MM.1S (cell line): ENCODE measurements at regions not wholly inside any gene's neighbourhood (a gene's known extent, or its start where the extent isn't known, plus 50 kb on each side); places are given as distances from the start of the nearest gene placed in this dataset.

ENCODE experiments used
- DNase-seq: peaks from one replicate; pipeline ENCODE4 v3.0.0-alpha.2; 2015
- H2AFZ ChIP-seq: fragments of 300-600 bp; sonication (generic); 2 replicates; pipeline ENCODE4 v1.6.0; 2016; ENCODE audit warnings: antibody characterized with exemption, low read length
- H3F3A ChIP-seq: fragments of 300-600 bp; sonication (generic); 2 replicates; pipeline ENCODE4 v1.6.1; 2016; ENCODE audit warnings: mild to moderate bottlenecking, antibody characterized with exemption, low read length, moderate library complexity, mixed read lengths; ENCODE audit not compliant: insufficient read depth
- H3K27ac ChIP-seq: fragments of 300-600 bp; sonication (generic); 2 replicates; pipeline ENCODE4 v1.5.1; 2016; ENCODE audit warnings: mild to moderate bottlenecking, low read length
- H3K27me3 ChIP-seq: fragments of 300-600 bp; sonication (generic); replicated peaks from 2 replicates; pipeline ENCODE4 v1.6.0; 2016; ENCODE audit warnings: low read length; ENCODE audit not compliant: insufficient read depth
- H3K36me3 ChIP-seq: fragments of 300-600 bp; sonication (generic); replicated peaks from 2 replicates; pipeline ENCODE4 v1.6.1; 2016; ENCODE audit warnings: mild to moderate bottlenecking, low read length, mixed read lengths; ENCODE audit not compliant: insufficient read depth
- H3K4me1 ChIP-seq: fragments of 300-600 bp; sonication (generic); 2 replicates; pipeline ENCODE4 v1.6.1; 2016; ENCODE audit warnings: low read length, mixed read lengths
- H3K4me2 ChIP-seq: fragments of 300-600 bp; sonication (generic); 2 replicates; pipeline ENCODE4 v1.6.0; 2016; ENCODE audit warnings: low read depth, low read length
- H3K4me3 ChIP-seq: fragments of 300-600 bp; sonication (generic); 2 replicates; pipeline ENCODE4 v1.5.1; 2016; ENCODE audit warnings: low read length, mixed read lengths
- H3K79me2 ChIP-seq: fragments of 300-600 bp; sonication (generic); 2 replicates; pipeline ENCODE4 v1.6.1; 2016; ENCODE audit warnings: mixed run types, low read length, mixed read lengths
- H3K9ac ChIP-seq: fragments of 300-600 bp; sonication (generic); 2 replicates; pipeline ENCODE4 v1.6.1; 2016; ENCODE audit warnings: low read length, mixed read lengths
- H3K9me2 ChIP-seq: fragments of 300-600 bp; sonication (generic); replicated peaks from 2 replicates; pipeline ENCODE4 v1.6.1; 2016; ENCODE audit warnings: mild to moderate bottlenecking, low read length, mixed read lengths; ENCODE audit not compliant: insufficient read depth
- H3K9me3 ChIP-seq: fragments of 300-600 bp; sonication (generic); replicated peaks from 2 replicates; pipeline ENCODE4 v1.6.1; 2016; ENCODE audit warnings: mild to moderate bottlenecking, low read length, mixed read lengths; ENCODE audit not compliant: insufficient read depth
- H4K20me1 ChIP-seq: fragments of 300-600 bp; sonication (generic); 2 replicates; pipeline ENCODE4 v1.6.1; 2016; ENCODE audit warnings: mild to moderate bottlenecking, low read length, moderate library complexity, mixed read lengths; ENCODE audit not compliant: insufficient read depth
- EZH2 ChIP-seq: fragments of 300-600 bp; sonication (generic); optimal IDR thresholded peaks from 2 replicates; pipeline ENCODE3; 2017; ENCODE audit warnings: low read depth, mild to moderate bottlenecking, antibody characterized with exemption, low read length, mixed read lengths
- EZH2phosphoT487 ChIP-seq: fragments of 300-600 bp; sonication (generic); IDR thresholded peaks from 2 replicates; pipeline ENCODE4 v1.6.1; 2018; ENCODE audit warnings: antibody characterized with exemption, low read length
- TF ChIP-seq, protein P1 (sequence below): fragments of 300-600 bp; sonication (generic); IDR thresholded peaks from 2 replicates; pipeline ENCODE4 v1.5.1; 2016; ENCODE audit warnings: antibody characterized with exemption, low read length, mixed read lengths

DNA sequence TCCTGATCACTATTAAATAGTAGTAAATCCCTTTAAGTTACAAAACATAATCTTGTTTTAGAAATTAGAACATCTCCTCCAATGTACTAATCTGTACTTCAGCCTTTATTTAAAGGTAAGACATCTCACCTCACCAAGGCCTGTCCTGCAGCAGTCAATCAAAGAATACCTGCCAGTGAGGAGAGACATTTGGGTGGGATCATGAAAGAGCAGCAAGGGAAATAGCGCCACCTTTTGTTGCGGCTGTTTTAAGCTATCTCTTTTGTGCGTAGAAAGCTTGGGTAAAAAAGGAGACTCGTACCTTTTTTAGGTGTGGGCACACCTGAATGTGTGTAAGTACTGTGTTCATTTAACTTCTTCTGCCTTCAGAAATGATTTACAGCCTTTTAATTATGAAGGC lies 117.8 kb upstream of the TMTC1 start:
- no peaks in the 10 kb centered on the region for H3F3A ChIP-seq
- no peaks in the 10 kb centered on the region for H3K36me3 ChIP-seq
- no peak overlapping the region for H3K4me3 ChIP-seq
- no peak overlapping the region for H3K27ac ChIP-seq
- no peak for DNase-seq
- H3K79me2 ChIP-seq = no peaks in the 10 kb centered on the region
- H3K4me2 ChIP-seq = no peak overlapping the region
- H3K9ac ChIP-seq = no peak overlapping the region
- H2AFZ ChIP-seq = no peak overlapping the region
- H3K4me1 ChIP-seq = no peaks in the 10 kb centered on the region
- no peaks in the 10 kb centered on the region for H4K20me1 ChIP-seq
- TF ChIP-seq EZH2phosphoT487 (no peak), EZH2 (no peak)
- TF ChIP-seq, protein P1, sequence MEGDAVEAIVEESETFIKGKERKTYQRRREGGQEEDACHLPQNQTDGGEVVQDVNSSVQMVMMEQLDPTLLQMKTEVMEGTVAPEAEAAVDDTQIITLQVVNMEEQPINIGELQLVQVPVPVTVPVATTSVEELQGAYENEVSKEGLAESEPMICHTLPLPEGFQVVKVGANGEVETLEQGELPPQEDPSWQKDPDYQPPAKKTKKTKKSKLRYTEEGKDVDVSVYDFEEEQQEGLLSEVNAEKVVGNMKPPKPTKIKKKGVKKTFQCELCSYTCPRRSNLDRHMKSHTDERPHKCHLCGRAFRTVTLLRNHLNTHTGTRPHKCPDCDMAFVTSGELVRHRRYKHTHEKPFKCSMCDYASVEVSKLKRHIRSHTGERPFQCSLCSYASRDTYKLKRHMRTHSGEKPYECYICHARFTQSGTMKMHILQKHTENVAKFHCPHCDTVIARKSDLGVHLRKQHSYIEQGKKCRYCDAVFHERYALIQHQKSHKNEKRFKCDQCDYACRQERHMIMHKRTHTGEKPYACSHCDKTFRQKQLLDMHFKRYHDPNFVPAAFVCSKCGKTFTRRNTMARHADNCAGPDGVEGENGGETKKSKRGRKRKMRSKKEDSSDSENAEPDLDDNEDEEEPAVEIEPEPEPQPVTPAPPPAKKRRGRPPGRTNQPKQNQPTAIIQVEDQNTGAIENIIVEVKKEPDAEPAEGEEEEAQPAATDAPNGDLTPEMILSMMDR = no peak
- H3K27me3 ChIP-seq = no peaks in the 10 kb centered on the region
- H3K9me3 ChIP-seq = no peaks in the 10 kb centered on the region
- H3K9me2 ChIP-seq = no peaks in the 10 kb centered on the region

DNA sequence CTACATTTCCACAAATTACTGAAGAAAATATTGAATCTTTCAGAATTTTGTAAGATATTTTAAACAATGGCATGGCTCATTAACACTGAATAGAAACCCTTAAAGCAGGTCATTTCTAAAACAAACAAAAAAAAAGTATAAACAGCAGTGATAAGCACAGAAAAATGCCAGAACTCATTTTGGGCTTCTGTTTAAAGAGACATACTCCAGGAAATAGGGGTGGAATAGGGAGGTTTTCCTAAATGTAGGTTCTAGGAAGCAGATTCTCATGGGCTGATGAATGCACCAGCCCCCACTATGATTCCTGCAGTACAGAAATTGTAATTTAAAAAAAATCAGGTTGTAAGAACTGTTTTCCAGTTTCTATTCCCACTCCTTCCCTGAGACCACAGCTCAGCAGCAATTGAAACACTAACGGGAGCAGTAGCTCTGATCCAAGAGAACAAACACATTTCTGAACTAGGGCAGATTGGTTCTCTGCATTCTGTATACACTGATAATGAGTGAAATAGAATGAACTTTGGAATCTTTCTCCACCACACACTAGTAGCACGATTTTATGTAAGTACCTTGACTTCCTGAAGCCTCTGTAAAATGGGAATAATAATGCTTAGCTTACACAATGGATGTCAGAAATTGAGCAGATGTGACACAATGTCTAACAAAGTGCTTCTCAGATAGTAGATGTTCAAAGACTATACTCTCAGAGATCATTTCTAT lies 115.6 kb upstream of the TMTC1 start:
- Histone ChIP-seq H3K79me2 (no peaks in the 10 kb centered on the region), H3K9me2 (no peaks in the 10 kb centered on the region), H3K9me3 (no peaks in the 10 kb centered on the region), H3K9ac (no peak overlapping the region), H3F3A (no peaks in the 10 kb centered on the region), H2AFZ (no peak overlapping the region), H3K4me1 (no peaks in the 10 kb centered on the region), H3K36me3 (no peaks in the 10 kb centered on the region), H3K4me2 (no peak overlapping the region), H3K27ac (no peak overlapping the region), H4K20me1 (no peaks in the 10 kb centered on the region), H3K4me3 (no peak overlapping the region), H3K27me3 (no peaks in the 10 kb centered on the region)
- TF ChIP-seq, protein P1 = no peak
- TF ChIP-seq EZH2 = no peak
- no peak for DNase-seq

DNA sequence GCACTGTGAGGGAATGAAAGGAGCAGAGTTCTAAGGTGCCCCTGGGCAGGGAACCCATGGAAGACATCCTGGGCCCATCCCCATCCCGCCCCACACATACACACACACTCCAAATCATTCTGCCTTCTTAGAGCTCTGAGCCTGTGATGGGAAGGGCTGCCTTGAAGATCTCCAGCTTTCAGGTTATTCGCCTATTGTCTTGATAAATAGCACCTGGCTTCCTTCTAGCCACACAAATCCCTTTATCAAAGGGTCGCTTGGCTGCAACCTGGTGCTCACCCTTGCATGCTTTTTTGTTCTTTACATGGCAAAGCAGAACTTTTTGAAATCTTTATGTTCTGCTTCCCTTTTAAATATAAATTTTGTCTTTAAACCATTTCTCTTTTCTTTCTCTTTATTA lies 112.2 kb upstream of the TMTC1 start:
- no peaks in the 10 kb centered on the region for H3K36me3 ChIP-seq
- TF ChIP-seq, protein P1 = no peak
- no peak for TF ChIP-seq EZH2phosphoT487
- TF ChIP-seq EZH2 = no peak
- H3K79me2 ChIP-seq = no peaks in the 10 kb centered on the region
- no peak overlapping the region for H3K9ac ChIP-seq
- no peak for DNase-seq
- no peaks in the 10 kb centered on the region for H3F3A ChIP-seq
- no peaks in the 10 kb centered on the region for H3K9me3 ChIP-seq
- no peaks in the 10 kb centered on the region for H4K20me1 ChIP-seq
- no peak overlapping the region for H3K4me3 ChIP-seq
- no peaks in the 10 kb centered on the region for H3K27me3 ChIP-seq
- H3K4me1 ChIP-seq = no peaks in the 10 kb centered on the region
- H3K27ac ChIP-seq = no peak overlapping the region
- no peak overlapping the region for H3K4me2 ChIP-seq
- no peaks in the 10 kb centered on the region for H3K9me2 ChIP-seq
- H2AFZ ChIP-seq = no peak overlapping the region
